ENCODE measurements at regions not wholly inside any gene's neighbourhood (a gene's known extent, or its start where the extent isn't known, plus 50 kb on each side); places are given as distances from the start of the nearest gene placed in this dataset.
"Not testable (repeated sequence)": the region's sequence is repeated elsewhere in the genome, so short reads cannot be mapped to it uniquely, and the experiment has no call there.

GRCh38 chr12:18794000-18794399 is 56.1 kb downstream of the CAPZA3 start:
- DNase-seq, result no peak

GRCh38 chr12:18797604-18798003 is 59.7 kb downstream of the CAPZA3 start:
- no peak for DNase-seq

GRCh38 chr12:18798535-18799361 is 60.8 kb downstream of the CAPZA3 start:
- no peak for DNase-seq

GRCh38 chr12:18799561-18799960 is 61.6 kb downstream of the CAPZA3 start:
- no peak for DNase-seq

GRCh38 chr12:18805516-18806248 is 67.8 kb downstream of the CAPZA3 start:
- DNase-seq, result no peak

GRCh38 chr12:18807714-18808113 is 69.8 kb downstream of the CAPZA3 start:
- DNase-seq, result no peak

- DNase-seq, result no peak
Measured at GRCh38 chr12:18808221-18808620, 70.3 kb downstream of the CAPZA3 start.

- no peak for DNase-seq
Measured at GRCh38 chr12:18810537-18811253, 72.8 kb downstream of the CAPZA3 start.

GRCh38 chr12:18811273-18811672 is 73.4 kb downstream of the CAPZA3 start:
- DNase-seq, result no peak

- no peak for DNase-seq
Measured at GRCh38 chr12:18813753-18814152, 75.8 kb downstream of the CAPZA3 start.

GRCh38 chr12:18818579-18819268 is 80.8 kb downstream of the CAPZA3 start:
- DNase-seq, result no peak

- DNase-seq, result no peak
Measured at GRCh38 chr12:18819484-18819883, 81.6 kb downstream of the CAPZA3 start.

GRCh38 chr12:18823461-18823860 is 85.5 kb downstream of the CAPZA3 start:
- no peak for DNase-seq

GRCh38 chr12:18824287-18824686 is 86.4 kb downstream of the CAPZA3 start:
- no peak for DNase-seq

- no peak for DNase-seq
Measured at GRCh38 chr12:18825138-18825537, 87.2 kb downstream of the CAPZA3 start.

- DNase-seq, result no peak
Measured at GRCh38 chr12:18827913-18828312, 90.0 kb downstream of the CAPZA3 start.

GRCh38 chr12:18828483-18828882 is 90.6 kb downstream of the CAPZA3 start:
- no peak for DNase-seq

GRCh38 chr12:18828987-18829386 is 91.1 kb downstream of the CAPZA3 start:
- DNase-seq, result no peak

- not testable (repeated sequence) for DNase-seq
Measured at GRCh38 chr12:18832932-18833331, 95.0 kb downstream of the CAPZA3 start.

- no peak for DNase-seq
Measured at GRCh38 chr12:18837025-18837424, 99.1 kb downstream of the CAPZA3 start.

- DNase-seq, result no peak
Measured at GRCh38 chr12:18837505-18837904, 99.6 kb downstream of the CAPZA3 start.

GRCh38 chr12:18840997-18841396 is 103.1 kb downstream of the CAPZA3 start:
- DNase-seq, result not testable (repeated sequence)

GRCh38 chr12:18849080-18849479 is 111.2 kb downstream of the CAPZA3 start:
- DNase-seq, result no peak
